OCI-LY1 (cell line): ENCODE measurements at regions not wholly inside any gene's neighbourhood (a gene's known extent, or its start where the extent isn't known, plus 50 kb on each side); places are given as distances from the start of the nearest gene placed in this dataset.

ENCODE experiments used
- H2AFZ ChIP-seq: fragments of 200-600 bp; sonication (generic), shearing (Covaris generic); 2 replicates; pipeline ENCODE4 v1.6.0; 2014; ENCODE audit warnings: antibody characterized with exemption, mild to moderate bottlenecking, low read length
- H3F3A ChIP-seq: fragments of 200-600 bp; sonication (generic), shearing (Covaris generic); 2 replicates; pipeline ENCODE4 v1.6.0; 2014; ENCODE audit warnings: mild to moderate bottlenecking, antibody characterized with exemption, low read length, moderate library complexity; ENCODE audit not compliant: insufficient read depth
- H3K27ac ChIP-seq: fragments of 200-600 bp; sonication (generic); 2 replicates; pipeline ENCODE4 v1.5.1; 2014; ENCODE audit warnings: low read length, mixed run types, mild to moderate bottlenecking, low read depth; ENCODE audit not compliant: poor library complexity, severe bottlenecking
- H3K27me3 ChIP-seq: fragments of 200-600 bp; sonication (generic); 2 replicates; pipeline ENCODE4 v1.6.0; 2014; ENCODE audit warnings: antibody characterized with exemption, mild to moderate bottlenecking, low read length, moderate library complexity; ENCODE audit not compliant: insufficient read depth
- H3K36me3 ChIP-seq: fragments of 200-600 bp; sonication (generic); 2 replicates; pipeline ENCODE4 v1.6.1; 2014; ENCODE audit warnings: mild to moderate bottlenecking, antibody characterized with exemption, low read length, moderate library complexity, mixed read lengths; ENCODE audit not compliant: insufficient read depth
- H3K4me1 ChIP-seq: fragments of 200-600 bp; sonication (generic); 2 replicates; pipeline ENCODE4 v1.5.1; 2014; ENCODE audit warnings: mild to moderate bottlenecking, low read length, moderate library complexity; ENCODE audit not compliant: insufficient read depth, severe bottlenecking
- H3K4me2 ChIP-seq: fragments of 200-600 bp; sonication (generic), shearing (Covaris generic); 2 replicates; pipeline ENCODE4 v1.6.1; 2014; ENCODE audit warnings: low read length
- H3K4me3 ChIP-seq: fragments of 200-600 bp; sonication (generic); 2 replicates; pipeline ENCODE4 v1.5.1; 2014; ENCODE audit warnings: low read length, low read depth, mild to moderate bottlenecking, mixed read lengths; ENCODE audit not compliant: poor library complexity, severe bottlenecking
- H3K79me2 ChIP-seq: fragments of 200-600 bp; shearing (Covaris generic); 2 replicates; pipeline ENCODE4 v1.6.1; 2016; ENCODE audit warnings: mixed run types, low read length, mixed read lengths; ENCODE audit not compliant: insufficient read depth
- H3K9ac ChIP-seq: fragments of 200-600 bp; sonication (generic), shearing (Covaris generic); 2 replicates; pipeline ENCODE4 v1.6.1; 2014; ENCODE audit warnings: mild to moderate bottlenecking, low read length, mixed read lengths
- H3K9me2 ChIP-seq: fragments of 200-600 bp; sonication (generic), shearing (Covaris generic); 2 replicates; pipeline ENCODE4 v1.6.1; 2014; ENCODE audit warnings: low read depth, mild to moderate bottlenecking, low read length, mixed read lengths
- H3K9me3 ChIP-seq: fragments of 200-600 bp; shearing (Covaris generic); 2 replicates; pipeline ENCODE4 v1.6.1; 2014; ENCODE audit warnings: low read length, mixed read lengths
- H4K20me1 ChIP-seq: fragments of 200-600 bp; sonication (generic), shearing (Covaris generic); 2 replicates; pipeline ENCODE4 v1.6.0; 2016; ENCODE audit warnings: mild to moderate bottlenecking, low read length; ENCODE audit not compliant: insufficient read depth
- EZH2 ChIP-seq: fragments of 200-600 bp; sonication (generic), shearing (Covaris generic); IDR thresholded peaks from 2 replicates; pipeline ENCODE4 v1.8.0; 2017; ENCODE audit warnings: borderline replicate concordance, mixed run types, mild to moderate bottlenecking, antibody characterized with exemption, low read length, moderate library complexity, mixed read lengths
- TF ChIP-seq, protein P1 (sequence below): fragments of 200-600 bp; sonication (generic), shearing (Covaris generic); IDR thresholded peaks from 2 replicates; pipeline ENCODE4 v1.5.1; 2017; ENCODE audit warnings: mild to moderate bottlenecking, antibody characterized with exemption, low read length, moderate library complexity, mixed read lengths

DNA sequence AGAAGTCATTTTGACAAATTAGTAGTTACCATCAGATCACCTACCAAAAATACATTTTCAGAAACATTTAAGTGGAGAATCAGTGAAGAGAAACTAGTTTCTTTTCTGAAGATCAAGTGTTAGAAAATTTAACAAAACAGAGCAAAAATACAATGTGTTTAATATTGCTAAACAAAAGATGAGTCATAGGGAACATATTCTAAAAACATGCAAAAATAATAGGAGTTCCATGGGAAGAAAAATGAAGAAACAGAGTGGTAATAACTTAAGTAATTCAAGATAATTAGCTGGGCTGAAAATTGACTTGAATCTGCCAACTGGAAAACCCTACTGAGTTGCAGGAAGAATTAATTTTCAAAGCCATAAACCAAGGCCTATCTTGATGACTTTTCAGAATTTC is 111.5 kb upstream of the KITLG start:
- Histone ChIP-seq H3K4me1 (no peaks in the 10 kb centered on the region), H3K4me3 (no peak overlapping the region), H3K9me3 (no peaks in the 10 kb centered on the region), H2AFZ (no peak overlapping the region), H3K9me2 (no peaks in the 10 kb centered on the region), H3K27me3 (no peaks in the 10 kb centered on the region), H3F3A (no peaks in the 10 kb centered on the region), H3K79me2 (no peaks in the 10 kb centered on the region), H3K36me3 (no peaks in the 10 kb centered on the region), H3K4me2 (no peak overlapping the region), H3K9ac (no peak overlapping the region), H4K20me1 (no peaks in the 10 kb centered on the region), H3K27ac (no peak overlapping the region)
- TF ChIP-seq EZH2 = no peak
- TF ChIP-seq, protein P1, sequence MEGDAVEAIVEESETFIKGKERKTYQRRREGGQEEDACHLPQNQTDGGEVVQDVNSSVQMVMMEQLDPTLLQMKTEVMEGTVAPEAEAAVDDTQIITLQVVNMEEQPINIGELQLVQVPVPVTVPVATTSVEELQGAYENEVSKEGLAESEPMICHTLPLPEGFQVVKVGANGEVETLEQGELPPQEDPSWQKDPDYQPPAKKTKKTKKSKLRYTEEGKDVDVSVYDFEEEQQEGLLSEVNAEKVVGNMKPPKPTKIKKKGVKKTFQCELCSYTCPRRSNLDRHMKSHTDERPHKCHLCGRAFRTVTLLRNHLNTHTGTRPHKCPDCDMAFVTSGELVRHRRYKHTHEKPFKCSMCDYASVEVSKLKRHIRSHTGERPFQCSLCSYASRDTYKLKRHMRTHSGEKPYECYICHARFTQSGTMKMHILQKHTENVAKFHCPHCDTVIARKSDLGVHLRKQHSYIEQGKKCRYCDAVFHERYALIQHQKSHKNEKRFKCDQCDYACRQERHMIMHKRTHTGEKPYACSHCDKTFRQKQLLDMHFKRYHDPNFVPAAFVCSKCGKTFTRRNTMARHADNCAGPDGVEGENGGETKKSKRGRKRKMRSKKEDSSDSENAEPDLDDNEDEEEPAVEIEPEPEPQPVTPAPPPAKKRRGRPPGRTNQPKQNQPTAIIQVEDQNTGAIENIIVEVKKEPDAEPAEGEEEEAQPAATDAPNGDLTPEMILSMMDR = no peak

DNA sequence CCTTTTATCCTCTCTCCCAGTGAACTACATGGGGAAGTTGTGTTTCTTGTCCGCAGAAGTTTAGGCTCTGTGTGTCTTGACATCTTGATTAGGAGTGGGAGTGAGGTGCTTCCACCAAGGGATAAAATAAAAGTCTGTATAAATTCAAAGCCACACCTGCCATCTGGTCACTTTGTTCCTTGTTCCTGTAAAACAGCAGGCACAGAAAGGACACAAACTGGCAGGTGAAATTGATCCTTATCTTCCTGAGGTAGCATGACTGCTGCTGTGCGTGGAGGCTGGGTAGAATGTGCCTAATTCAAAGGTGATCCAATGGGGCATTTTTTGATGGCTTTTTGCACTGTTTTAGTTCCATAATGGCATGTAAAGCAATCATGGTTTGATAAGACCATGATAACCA is 104.3 kb upstream of the KITLG start:
- Histone ChIP-seq H3K4me1 (no peaks in the 10 kb centered on the region), H3K9me2 (no peaks in the 10 kb centered on the region), H3K9ac (no peak overlapping the region), H3F3A (no peaks in the 10 kb centered on the region), H3K27me3 (no peaks in the 10 kb centered on the region), H2AFZ (no peak overlapping the region), H3K79me2 (no peaks in the 10 kb centered on the region), H3K27ac (no peak overlapping the region), H3K36me3 (no peaks in the 10 kb centered on the region), H3K9me3 (no peaks in the 10 kb centered on the region), H3K4me2 (no peak overlapping the region), H4K20me1 (no peaks in the 10 kb centered on the region), H3K4me3 (no peak overlapping the region)
- TF ChIP-seq, protein P1 = no peak
- TF ChIP-seq EZH2 = no peak

- Histone ChIP-seq H3K36me3 (no peaks in the 10 kb centered on the region), H3K4me1 (no peaks in the 10 kb centered on the region), H4K20me1 (no peaks in the 10 kb centered on the region), H3K9me3 (no peaks in the 10 kb centered on the region), H3K9me2 (no peaks in the 10 kb centered on the region), H2AFZ (no peak overlapping the region), H3K4me3 (no peak overlapping the region), H3K9ac (no peak overlapping the region), H3K4me2 (no peak overlapping the region), H3F3A (no peaks in the 10 kb centered on the region), H3K27ac (no peak overlapping the region), H3K79me2 (no peaks in the 10 kb centered on the region), H3K27me3 (no peaks in the 10 kb centered on the region)
- no peak for TF ChIP-seq EZH2
- TF ChIP-seq, protein P1 = no peak
These were observed 103.9 kb upstream of the KITLG start for GRCh38 chr12:88684170-88684569.
